Liver (tissue), 8 donors: ENCODE measurements at regions not wholly inside any gene's neighbourhood (a gene's known extent, or its start where the extent isn't known, plus 50 kb on each side); places are given as distances from the start of the nearest gene placed in this dataset.

Experiments used
- DNase-seq: peaks from one replicate; pipeline ENCODE4 v3.0.0-alpha.2; 2017; ENCODE audit warnings: low spot score
- H3K27ac ChIP-seq, 2 donors: one replicate each; pipeline ENCODE4 v1.7.0; 2013; ENCODE audit warnings: inconsistent platforms in 2 of 2, low read length in 2 of 2, control low read depth in 1 of 2, low read depth in 1 of 2, mild to moderate bottlenecking in 1 of 2
- H3K27me3 ChIP-seq, 4 donors: one replicate each; pipeline versions ENCODE4 v1.6.1 to v1.7.0; 2013; ENCODE audit warnings: low read length in 3 of 4, inconsistent platforms in 1 of 4, mild to moderate bottlenecking in 1 of 4, moderate library complexity in 1 of 4; ENCODE audit not compliant: control insufficient read depth in 4 of 4, insufficient read depth in 4 of 4
- H3K36me3 ChIP-seq, 4 donors: one replicate each; pipeline versions ENCODE4 v1.6.1 to v1.7.0; 2013; ENCODE audit warnings: low read length in 3 of 4, mild to moderate bottlenecking in 3 of 4, low read depth in 1 of 4, moderate library complexity in 1 of 4; ENCODE audit not compliant: control insufficient read depth in 4 of 4, insufficient read depth in 3 of 4
- H3K4me1 ChIP-seq, 4 donors: one replicate each; pipeline versions ENCODE4 v1.6.1 to v1.7.0; 2013; ENCODE audit warnings: low read length in 3 of 4, mild to moderate bottlenecking in 3 of 4, moderate library complexity in 1 of 4; ENCODE audit not compliant: control insufficient read depth in 4 of 4, insufficient read depth in 4 of 4
- H3K4me3 ChIP-seq, 3 donors: one replicate each; pipeline versions ENCODE4 v1.6.1 to v1.7.0; 2013; ENCODE audit warnings: low read length in 3 of 3, control low read depth in 1 of 3, low read depth in 1 of 3, mild to moderate bottlenecking in 1 of 3
- H3K9ac ChIP-seq, 2 donors: one replicate each; pipeline ENCODE4 v1.7.0; 2013; ENCODE audit warnings: low read length in 2 of 2, mild to moderate bottlenecking in 2 of 2, moderate library complexity in 2 of 2, control low read depth in 1 of 2, low read depth in 1 of 2
- H3K9me3 ChIP-seq, 4 donors: one replicate each; pipeline versions ENCODE4 v1.6.1 to v1.7.0; 2013; ENCODE audit warnings: low read length in 3 of 4; ENCODE audit not compliant: control insufficient read depth in 4 of 4
- EGR1 ChIP-seq, 2 donors: IDR thresholded peaks; 2 replicates each; pipeline ENCODE4 v1.6.1; 2016 to 2018; ENCODE audit warnings: antibody characterized with exemption in 2 of 2, low read depth in 2 of 2
- FOXA1 ChIP-seq: IDR thresholded peaks from 2 replicates; pipeline ENCODE4 v1.6.1; 2016; ENCODE audit warnings: antibody characterized with exemption
- GABPA ChIP-seq, 2 donors: IDR thresholded peaks in 1 of 2; conservative IDR thresholded peaks in 1 of 2; 2 replicates each; pipeline ENCODE4 v1.6.1; 2016; ENCODE audit warnings: antibody characterized with exemption in 2 of 2, mild to moderate bottlenecking in 1 of 2, moderate library complexity in 1 of 2
- HNF4A ChIP-seq, 2 donors: conservative IDR thresholded peaks; 2 replicates each; pipeline ENCODE4 v1.6.1; 2016; ENCODE audit warnings: antibody characterized with exemption in 2 of 2, mild to moderate bottlenecking in 2 of 2
- JUND ChIP-seq, 2 donors: IDR thresholded peaks; 2 replicates each; pipeline ENCODE4 v1.6.1; 2016; ENCODE audit warnings: antibody characterized with exemption in 2 of 2
- NR2F2 ChIP-seq: IDR thresholded peaks from 2 replicates; pipeline ENCODE4 v1.6.1; 2016; ENCODE audit warnings: antibody characterized with exemption
- RAD21 ChIP-seq, 2 donors: IDR thresholded peaks; 2 replicates each; pipeline ENCODE4 v1.6.1; 2016; ENCODE audit warnings: antibody characterized with exemption in 2 of 2, mild to moderate bottlenecking in 2 of 2
- RXRA ChIP-seq, 2 donors: IDR thresholded peaks; 2 replicates each; pipeline ENCODE4 v1.6.1; 2017 to 2018; ENCODE audit warnings: antibody characterized with exemption in 2 of 2, mild to moderate bottlenecking in 1 of 2
- TAF1 ChIP-seq: conservative IDR thresholded peaks from 2 replicates; pipeline ENCODE4 v1.6.1; 2016; ENCODE audit warnings: antibody characterized with exemption, mild to moderate bottlenecking
- YY1 ChIP-seq: IDR thresholded peaks from 2 replicates; pipeline ENCODE4 v1.6.1; 2016; ENCODE audit warnings: antibody characterized with exemption, mild to moderate bottlenecking
- WGBS: extraction: QIAGEN DNeasy Blood & Tissue Kit; methylation state at CpG from one replicate; pipeline ENCODE4 v1.1.7; 2013; 5-methylcytosine and 5-hydroxymethylcytosine counted together
- TF ChIP-seq, protein P1 (sequence below): IDR thresholded peaks from 2 replicates; pipeline ENCODE4 v1.6.1; 2016; ENCODE audit warnings: antibody characterized with exemption
- TF ChIP-seq, protein P2 (sequence below): IDR thresholded peaks from 2 replicates; pipeline ENCODE4 v1.6.1; 2016; ENCODE audit warnings: antibody characterized with exemption
- TF ChIP-seq, protein P3 (sequence below): IDR thresholded peaks from 2 replicates; pipeline ENCODE4 v1.6.1; 2016; ENCODE audit warnings: antibody characterized with exemption
- TF ChIP-seq, protein P4 (sequence below): fragments of 150-350 bp; IDR thresholded peaks from 2 replicates; pipeline ENCODE4 v1.5.1; 2017; ENCODE audit warnings: improper control_type of control experiment, low read depth, low read length; ENCODE audit not compliant: missing input control
- donor health status: healthy.
- donor health status: healthy.
- donor health status: healthy.
- donor health status: healthy.
- donor health status: healthy.

DNA sequence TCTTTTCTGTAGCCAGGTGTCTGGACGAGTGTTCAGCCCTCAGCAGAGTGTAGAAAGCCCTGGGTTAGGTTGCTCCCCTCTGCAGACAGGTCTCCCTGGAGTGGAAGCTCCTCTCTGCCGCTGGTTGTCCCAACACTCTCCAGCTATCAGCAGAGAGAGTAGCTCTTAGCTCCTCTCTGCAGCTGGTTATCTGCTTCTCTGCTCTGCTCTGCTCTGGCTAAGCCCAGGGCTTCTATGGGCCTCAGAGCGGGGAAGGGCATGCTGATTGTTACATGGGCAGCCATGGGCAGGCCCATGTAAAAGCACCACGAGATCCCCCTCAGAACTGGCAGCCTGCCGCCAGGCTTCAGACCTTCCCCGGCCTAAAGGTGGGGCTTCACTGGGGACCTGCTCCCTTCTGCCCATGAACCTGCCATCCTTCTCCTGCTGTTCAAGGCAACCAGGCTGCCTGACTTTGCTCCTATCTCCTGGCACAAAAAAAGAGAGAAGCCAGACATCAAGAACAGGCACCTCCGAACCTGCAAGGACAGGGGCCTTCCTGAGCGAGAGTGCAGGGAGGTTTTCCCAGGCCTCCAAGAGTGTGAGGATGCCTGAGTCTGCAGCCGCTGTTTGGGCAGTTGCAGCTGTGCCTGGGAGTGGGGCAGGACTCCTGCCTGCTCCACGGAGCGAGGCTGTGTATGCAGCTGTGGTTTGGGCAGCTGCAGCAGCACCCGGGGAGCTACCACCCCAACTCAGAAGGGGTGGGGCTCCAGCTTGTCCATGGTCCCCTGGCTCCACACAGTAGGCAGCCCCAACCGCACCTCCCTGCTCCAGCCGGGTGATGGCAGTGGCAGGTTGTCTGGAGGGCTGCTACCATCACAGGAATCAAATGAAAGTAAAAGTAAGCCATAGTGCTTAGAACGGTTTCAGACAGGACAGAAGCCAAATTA is 973.7 kb downstream of the LTN1 start:
- no peak for DNase-seq
- Histone ChIP-seq H3K4me1 (no peaks in the 10 kb centered on the region), H3K9ac (no peak overlapping the region), H3K9me3 (no peaks in the 10 kb centered on the region), H3K27ac (no peak overlapping the region), H3K27me3 (no peaks in the 10 kb centered on the region), H3K4me3 (no peak overlapping the region), H3K36me3 (no peaks in the 10 kb centered on the region)
- TF ChIP-seq TAF1 (no peak), RAD21 (IDR thresholded peaks at IDR 0.05) (peak; percentile 12 to 41)
- 83% methylated on average over 15 of the region's 15 CpGs for WGBS

DNA sequence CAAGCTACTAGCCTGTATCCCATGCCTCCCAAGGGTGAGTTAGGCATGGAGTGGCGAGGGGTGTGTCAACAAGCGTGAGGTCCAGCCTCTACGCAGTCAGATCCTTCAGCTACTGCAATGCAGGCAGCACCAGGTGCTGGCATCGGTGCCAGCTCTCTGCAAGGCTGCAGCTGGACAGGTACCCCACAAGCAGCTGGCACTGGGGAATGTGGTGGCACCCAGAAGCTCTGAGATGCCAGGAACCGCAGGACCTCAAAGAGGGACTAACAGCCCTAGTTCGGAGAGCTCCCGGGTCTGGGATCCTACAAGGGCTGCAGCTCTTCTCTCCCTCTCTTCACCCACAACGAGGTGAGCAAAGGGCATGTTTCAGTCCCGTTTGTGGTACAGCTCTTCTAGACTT is 974.5 kb downstream of the LTN1 start:
- WGBS, result 90% methylated on average over 9 of the region's 9 CpGs
- TF ChIP-seq TAF1 (no peak), HNF4A (conservative IDR thresholded peaks at IDR 0.05) (no peak), FOXA1 (no peak), GABPA (IDR thresholded peaks at IDR 0.05 in 1 of 2, conservative IDR thresholded peaks at IDR 0.05 in 1 of 2) (no peak), NR2F2 (no peak), YY1 (no peak)
- TF ChIP-seq, protein P1, sequence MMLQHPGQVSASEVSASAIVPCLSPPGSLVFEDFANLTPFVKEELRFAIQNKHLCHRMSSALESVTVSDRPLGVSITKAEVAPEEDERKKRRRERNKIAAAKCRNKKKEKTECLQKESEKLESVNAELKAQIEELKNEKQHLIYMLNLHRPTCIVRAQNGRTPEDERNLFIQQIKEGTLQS, result no peak
- TF ChIP-seq, protein P2, sequence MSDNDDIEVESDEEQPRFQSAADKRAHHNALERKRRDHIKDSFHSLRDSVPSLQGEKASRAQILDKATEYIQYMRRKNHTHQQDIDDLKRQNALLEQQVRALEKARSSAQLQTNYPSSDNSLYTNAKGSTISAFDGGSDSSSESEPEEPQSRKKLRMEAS, result no peak

DNA sequence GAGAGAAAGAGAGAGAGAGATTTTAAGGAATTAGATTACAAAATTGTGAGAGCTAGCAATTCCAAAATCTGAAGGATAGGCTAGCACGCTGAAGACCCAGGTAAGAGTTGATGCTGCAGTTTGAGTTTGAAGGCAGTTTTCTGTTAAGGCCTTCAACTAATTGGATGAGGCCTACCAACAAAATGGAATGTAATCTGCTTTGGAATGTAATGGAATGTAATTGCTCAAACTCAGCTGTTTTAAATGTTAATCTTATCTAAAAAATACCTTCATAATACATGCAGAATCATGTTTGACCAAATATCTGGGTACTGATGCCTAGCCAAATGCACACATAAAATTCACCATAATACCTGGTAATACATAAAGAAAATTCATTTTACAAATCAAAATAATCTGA is 976.1 kb downstream of the LTN1 start:
- H3K9ac ChIP-seq, result no peak overlapping the region
- TF ChIP-seq RAD21 (IDR thresholded peaks at IDR 0.05) (no peak), JUND (IDR thresholded peaks at IDR 0.05) (no peak), NR2F2 (no peak), GABPA (IDR thresholded peaks at IDR 0.05 in 1 of 2, conservative IDR thresholded peaks at IDR 0.05 in 1 of 2) (no peak), EGR1 (IDR thresholded peaks at IDR 0.05; ENCODE audit: low read depth in 2 of 2) (no peak), RXRA (IDR thresholded peaks at IDR 0.05) (no peak)
- TF ChIP-seq, protein P2, result no peak
- TF ChIP-seq, protein P1, result no peak
- TF ChIP-seq, protein P3, sequence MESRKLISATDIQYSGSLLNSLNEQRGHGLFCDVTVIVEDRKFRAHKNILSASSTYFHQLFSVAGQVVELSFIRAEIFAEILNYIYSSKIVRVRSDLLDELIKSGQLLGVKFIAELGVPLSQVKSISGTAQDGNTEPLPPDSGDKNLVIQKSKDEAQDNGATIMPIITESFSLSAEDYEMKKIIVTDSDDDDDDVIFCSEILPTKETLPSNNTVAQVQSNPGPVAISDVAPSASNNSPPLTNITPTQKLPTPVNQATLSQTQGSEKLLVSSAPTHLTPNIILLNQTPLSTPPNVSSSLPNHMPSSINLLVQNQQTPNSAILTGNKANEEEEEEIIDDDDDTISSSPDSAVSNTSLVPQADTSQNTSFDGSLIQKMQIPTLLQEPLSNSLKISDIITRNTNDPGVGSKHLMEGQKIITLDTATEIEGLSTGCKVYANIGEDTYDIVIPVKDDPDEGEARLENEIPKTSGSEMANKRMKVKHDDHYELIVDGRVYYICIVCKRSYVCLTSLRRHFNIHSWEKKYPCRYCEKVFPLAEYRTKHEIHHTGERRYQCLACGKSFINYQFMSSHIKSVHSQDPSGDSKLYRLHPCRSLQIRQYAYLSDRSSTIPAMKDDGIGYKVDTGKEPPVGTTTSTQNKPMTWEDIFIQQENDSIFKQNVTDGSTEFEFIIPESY, result no peak
- TF ChIP-seq, protein P4, sequence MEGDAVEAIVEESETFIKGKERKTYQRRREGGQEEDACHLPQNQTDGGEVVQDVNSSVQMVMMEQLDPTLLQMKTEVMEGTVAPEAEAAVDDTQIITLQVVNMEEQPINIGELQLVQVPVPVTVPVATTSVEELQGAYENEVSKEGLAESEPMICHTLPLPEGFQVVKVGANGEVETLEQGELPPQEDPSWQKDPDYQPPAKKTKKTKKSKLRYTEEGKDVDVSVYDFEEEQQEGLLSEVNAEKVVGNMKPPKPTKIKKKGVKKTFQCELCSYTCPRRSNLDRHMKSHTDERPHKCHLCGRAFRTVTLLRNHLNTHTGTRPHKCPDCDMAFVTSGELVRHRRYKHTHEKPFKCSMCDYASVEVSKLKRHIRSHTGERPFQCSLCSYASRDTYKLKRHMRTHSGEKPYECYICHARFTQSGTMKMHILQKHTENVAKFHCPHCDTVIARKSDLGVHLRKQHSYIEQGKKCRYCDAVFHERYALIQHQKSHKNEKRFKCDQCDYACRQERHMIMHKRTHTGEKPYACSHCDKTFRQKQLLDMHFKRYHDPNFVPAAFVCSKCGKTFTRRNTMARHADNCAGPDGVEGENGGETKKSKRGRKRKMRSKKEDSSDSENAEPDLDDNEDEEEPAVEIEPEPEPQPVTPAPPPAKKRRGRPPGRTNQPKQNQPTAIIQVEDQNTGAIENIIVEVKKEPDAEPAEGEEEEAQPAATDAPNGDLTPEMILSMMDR, result no peak
- no peaks in the 10 kb centered on the region for H3K9me3 ChIP-seq
- H3K27me3 ChIP-seq, result no peaks in the 10 kb centered on the region
- WGBS, result 98% methylated on average over 1 of the region's 1 CpG
- DNase-seq, result no peak
- peaks cover 0 to 3% (median 0%) of the 10 kb centered on the region in 4 donors for H3K4me1 ChIP-seq
- no peak overlapping the region for H3K4me3 ChIP-seq
- H3K27ac ChIP-seq, result no peak overlapping the region
- no peaks in the 10 kb centered on the region for H3K36me3 ChIP-seq

More for the DNA sequence above, 974.5 kb downstream of the LTN1 start:
- no peak overlapping the region for H3K4me3 ChIP-seq
- no peaks in the 10 kb centered on the region for H3K36me3 ChIP-seq
- H3K27ac ChIP-seq, result no peak overlapping the region
- no peaks in the 10 kb centered on the region for H3K27me3 ChIP-seq
- H3K9ac ChIP-seq, result no peak overlapping the region
- no peaks in the 10 kb centered on the region for H3K4me1 ChIP-seq
- no peaks in the 10 kb centered on the region for H3K9me3 ChIP-seq
- DNase-seq, result no peak
